ENCODE measurements at regions not wholly inside any gene's neighbourhood (a gene's known extent, or its start where the extent isn't known, plus 50 kb on each side); places are given as distances from the start of the nearest gene placed in this dataset.

DNA sequence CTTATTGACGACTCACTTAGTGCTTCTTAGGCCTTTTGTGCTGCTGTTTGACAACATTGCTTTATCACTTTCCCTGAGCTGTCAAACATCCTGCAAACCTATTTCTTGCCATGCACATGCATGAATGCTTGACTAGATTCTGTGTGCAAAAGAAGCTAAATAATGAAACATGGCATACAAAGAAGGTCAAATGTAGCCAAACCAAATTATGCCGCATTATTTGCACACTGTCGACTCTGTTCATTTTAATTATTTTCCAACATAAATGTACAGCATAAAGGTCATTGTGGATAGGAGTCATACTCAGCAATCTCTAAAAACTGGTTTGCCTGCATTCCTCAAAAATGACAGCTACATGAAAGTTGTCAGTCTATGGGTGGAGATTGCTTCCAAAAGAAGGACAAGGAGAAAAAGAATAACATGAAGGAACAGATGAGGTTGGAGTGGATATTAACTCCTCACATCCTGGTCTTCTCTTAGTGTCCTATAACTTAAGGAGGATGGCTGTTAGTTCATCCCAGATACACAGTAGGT is 123.1 kb upstream of the STXBP5 start:
- peak overlapping the region; percentile 32 for H3K27ac ChIP-seq
- TF ChIP-seq, protein P1, sequence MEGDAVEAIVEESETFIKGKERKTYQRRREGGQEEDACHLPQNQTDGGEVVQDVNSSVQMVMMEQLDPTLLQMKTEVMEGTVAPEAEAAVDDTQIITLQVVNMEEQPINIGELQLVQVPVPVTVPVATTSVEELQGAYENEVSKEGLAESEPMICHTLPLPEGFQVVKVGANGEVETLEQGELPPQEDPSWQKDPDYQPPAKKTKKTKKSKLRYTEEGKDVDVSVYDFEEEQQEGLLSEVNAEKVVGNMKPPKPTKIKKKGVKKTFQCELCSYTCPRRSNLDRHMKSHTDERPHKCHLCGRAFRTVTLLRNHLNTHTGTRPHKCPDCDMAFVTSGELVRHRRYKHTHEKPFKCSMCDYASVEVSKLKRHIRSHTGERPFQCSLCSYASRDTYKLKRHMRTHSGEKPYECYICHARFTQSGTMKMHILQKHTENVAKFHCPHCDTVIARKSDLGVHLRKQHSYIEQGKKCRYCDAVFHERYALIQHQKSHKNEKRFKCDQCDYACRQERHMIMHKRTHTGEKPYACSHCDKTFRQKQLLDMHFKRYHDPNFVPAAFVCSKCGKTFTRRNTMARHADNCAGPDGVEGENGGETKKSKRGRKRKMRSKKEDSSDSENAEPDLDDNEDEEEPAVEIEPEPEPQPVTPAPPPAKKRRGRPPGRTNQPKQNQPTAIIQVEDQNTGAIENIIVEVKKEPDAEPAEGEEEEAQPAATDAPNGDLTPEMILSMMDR (conservative IDR thresholded peaks at IDR 0.05) = no peak

DNA sequence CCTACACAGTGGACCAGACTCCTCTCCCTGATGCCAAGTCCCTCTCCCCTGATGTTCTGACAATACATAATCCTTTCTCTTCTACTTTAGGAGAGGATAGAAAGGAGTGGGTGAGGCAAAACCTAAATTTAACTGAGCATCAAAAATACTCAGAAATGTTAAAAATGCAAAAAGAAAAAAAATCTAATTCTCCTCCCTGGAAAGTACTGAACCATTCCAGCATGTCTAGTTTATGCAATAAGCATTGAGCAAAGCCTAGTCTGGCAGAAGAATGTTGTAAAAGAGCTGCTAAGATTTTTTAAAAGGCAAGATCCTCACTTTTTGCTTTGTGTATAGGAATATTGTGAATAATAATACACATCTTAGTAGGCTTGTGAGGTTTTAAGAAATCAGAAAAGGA is 116.6 kb upstream of the STXBP5 start:
- TF ChIP-seq, protein P1 (conservative IDR thresholded peaks at IDR 0.05) = no peak
- H3K27ac ChIP-seq = no peak overlapping the region

DNA sequence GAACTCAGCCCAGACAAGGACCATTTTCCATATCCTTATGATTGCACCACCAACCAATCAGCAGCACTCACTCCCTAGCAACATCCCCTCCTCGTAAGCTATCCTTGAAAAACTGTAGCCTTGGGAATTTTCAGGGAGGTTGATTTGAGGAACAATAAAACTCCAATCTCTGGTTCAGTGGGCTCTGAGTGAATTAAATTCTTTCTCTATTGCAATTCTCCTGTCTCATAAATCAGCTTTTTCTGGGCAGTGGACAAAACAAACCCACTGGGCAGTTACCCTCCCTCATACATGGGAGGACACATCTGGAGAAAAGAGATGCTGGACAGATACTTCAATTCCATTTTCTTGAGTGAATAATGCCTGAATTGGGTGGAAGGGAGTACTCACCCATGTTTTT is 115.4 kb upstream of the STXBP5 start:
- H3K27ac ChIP-seq = no peak overlapping the region

DNA sequence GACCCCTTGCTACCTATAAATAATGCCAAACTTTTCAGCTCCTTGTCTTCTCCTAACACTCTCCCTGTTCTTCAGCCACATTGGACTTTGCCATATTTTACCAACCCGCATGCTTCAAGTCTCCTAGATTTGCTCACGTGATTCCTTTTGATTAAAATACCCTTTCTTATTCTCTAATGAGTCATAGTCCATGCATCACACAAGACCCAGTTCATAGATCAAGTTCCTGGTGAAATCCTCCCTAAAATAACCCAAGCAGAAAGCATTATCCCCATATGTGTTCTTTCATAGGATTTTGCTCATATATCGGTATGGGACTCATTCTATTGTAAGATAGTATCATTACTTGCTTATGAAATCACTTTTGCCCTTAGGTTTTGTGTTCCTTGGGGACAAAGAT is 108.9 kb upstream of the STXBP5 start:
- TF ChIP-seq, protein P1 (conservative IDR thresholded peaks at IDR 0.05) = no peak

More for the DNA sequence above, 115.4 kb upstream of the STXBP5 start:
- TF ChIP-seq, protein P1 (conservative IDR thresholded peaks at IDR 0.05) = no peak

DNA sequence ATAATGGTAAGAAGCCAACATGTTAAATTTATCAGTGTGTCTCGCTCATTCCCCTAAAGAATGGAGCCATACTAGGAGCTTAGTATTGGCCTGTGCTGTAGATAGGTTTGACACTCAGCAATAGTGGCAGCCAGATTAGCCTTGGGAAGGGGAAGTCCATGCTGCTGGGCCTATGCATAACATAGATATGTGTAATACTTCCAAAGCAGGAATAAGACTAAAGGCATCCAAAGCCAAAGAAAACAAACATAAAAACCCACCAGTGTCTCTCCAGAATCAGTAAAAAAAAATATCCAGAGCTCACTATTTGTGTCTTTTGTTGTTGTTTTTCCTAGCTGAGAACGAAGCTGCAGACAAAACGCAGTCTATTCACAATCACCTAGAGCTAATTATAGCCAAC is 104.2 kb upstream of the STXBP5 start:
- H3K27ac ChIP-seq = no peak overlapping the region
- TF ChIP-seq, protein P1 (conservative IDR thresholded peaks at IDR 0.05) = no peak

More for the DNA sequence above, 108.9 kb upstream of the STXBP5 start:
- H3K27ac ChIP-seq = no peak overlapping the region

DNA sequence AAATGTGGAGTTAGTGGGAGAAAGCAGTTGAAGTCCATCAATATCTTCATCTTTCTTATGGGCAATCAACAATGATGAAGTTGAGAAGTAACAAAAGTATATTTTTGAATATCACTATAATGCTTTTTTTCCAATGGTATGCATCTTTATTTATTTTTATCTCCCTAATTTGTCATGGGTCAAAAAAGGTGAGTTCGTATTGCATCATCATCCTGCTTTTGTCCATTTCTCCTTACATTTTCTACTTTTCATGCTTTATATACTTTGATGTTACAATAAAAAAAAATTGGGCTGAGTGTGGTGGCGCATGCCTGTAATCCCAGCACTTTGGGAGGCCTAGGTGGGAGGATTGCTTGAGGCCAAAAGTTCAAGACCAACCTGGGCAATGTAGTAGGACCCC is 101.2 kb upstream of the STXBP5 start:
- TF ChIP-seq, protein P1 (conservative IDR thresholded peaks at IDR 0.05) = no peak
- no peak overlapping the region for H3K27ac ChIP-seq

DNA sequence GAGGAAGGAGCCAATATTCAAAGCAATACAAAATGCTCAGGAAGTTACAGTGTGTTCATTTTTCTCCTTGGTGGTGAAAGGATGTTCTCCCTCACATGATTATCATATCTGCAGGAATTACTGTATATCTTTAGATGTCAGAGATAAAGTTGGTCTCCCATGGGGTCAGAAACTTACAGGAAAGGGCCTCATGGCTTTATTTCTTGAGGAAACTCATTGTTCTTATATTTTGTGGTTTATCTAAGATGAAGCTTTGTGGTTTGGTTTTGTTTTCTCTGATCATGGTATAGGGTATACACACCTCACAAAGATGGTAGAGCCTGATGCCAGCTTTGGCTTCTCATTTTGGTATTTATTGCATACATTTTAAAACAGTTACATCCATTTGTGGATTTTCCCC is 100.5 kb upstream of the STXBP5 start:
- no peak overlapping the region for H3K27ac ChIP-seq
- TF ChIP-seq, protein P1 (conservative IDR thresholded peaks at IDR 0.05) = no peak

All from VCaP (cell line).